Stimulated activated CD8-positive, alpha-beta memory T cell treated with anti-CD3 and anti-CD28 coated beads, Interleukin-7, amount 100 ng/mL, for 1 hour (primary cell): ENCODE measurements at regions not wholly inside any gene's neighbourhood (a gene's known extent, or its start where the extent isn't known, plus 50 kb on each side); places are given as distances from the start of the nearest gene placed in this dataset.

Experiments used
- DNase-seq, 2 donors: peaks; one replicate each; pipeline ENCODE4 v3.0.0-alpha.2; 2020; ENCODE audit warnings: low read depth in 2 of 2

DNA sequence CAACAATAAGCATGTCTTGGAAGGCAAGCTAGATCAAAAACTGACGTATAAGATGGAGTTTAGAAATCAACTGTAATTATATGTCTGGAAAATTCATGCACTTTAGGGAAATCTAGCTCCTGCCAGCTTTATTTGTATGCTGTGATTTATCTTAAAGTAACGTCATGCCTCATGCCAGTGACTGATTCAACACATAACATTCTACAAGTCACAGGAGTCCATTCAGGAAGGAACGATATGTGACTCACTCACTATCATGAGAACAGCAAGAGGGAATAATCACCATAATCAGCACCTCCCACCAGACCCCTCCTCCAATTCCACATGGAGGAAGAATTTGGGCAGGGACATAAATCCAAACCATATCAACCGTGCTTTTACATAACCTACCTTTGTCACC is 682.4 kb upstream of the ADAMTS5 start:
- no peak for DNase-seq

DNA sequence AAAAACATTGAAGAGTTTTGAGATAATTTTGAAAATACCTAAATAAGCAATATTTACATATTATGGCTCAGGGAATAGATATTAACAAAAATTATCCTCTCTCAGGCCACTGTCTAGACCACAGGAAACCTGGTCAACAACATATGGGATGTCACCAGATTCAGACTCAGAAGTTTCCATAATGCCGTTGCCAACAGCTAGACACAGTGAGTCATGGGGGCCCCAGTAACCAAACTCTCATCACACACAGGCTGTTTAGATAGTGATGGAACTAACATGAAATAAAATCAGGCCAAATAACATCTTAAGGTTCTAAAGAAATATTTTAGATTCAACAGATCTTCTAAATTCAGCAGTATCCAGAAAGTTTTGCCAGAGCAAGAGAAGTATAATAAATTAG is 681.7 kb upstream of the ADAMTS5 start:
- DNase-seq = no peak

DNA sequence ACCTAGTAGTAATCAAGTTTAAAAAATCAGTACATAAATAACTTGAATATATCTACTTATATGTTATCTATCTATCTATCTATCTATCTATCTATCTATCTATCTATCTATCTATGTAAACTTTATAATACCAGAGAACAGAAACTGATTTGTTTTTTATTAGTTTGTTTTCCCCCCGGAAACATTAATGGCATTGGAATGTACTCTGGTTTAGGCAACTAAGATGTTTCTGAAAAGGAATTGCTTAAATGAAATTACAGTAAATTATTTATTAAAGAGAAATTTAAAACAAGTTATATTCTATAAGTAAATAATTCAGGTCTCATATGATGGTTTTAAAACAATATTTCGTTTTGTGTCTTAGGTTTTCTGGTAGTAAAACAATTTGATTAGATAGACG is 681.0 kb upstream of the ADAMTS5 start:
- no peak for DNase-seq

DNA sequence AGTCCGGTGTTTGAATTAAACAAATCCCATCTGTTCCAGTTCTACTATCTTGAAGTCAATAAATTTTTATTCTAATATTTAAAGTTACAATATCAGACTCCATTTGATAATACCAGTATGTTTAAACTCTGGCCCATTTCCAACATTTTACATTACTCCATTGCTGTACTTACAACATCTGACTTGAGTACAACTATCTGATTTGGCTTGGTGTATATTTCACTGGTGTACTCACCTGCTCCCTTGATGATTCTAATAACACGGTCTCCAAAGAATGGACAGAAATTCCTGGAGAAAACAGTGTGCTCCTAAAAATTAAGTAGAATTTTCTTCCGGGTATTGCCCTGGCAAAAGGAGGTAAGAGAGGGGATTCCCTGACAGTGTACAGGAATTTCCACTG is 680.5 kb upstream of the ADAMTS5 start:
- no peak for DNase-seq

DNA sequence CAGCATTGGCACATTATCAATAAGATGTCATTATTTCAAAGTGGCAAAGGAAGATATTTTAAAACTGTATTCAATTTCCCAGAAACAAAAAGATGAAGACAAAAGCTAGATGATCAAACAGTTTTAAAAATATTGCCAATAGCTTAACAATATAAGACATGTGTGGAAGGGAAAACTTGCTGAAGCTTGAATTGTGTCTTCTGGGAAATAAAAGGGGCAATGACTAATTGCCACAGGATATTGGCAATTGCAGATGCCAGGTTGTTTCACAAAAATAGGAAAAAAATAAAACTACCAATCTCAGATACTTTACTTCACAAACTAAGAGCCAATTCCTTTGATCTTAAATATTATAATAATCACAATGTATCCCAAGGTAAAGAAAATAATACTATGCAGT is 679.8 kb upstream of the ADAMTS5 start:
- no peak for DNase-seq

DNA sequence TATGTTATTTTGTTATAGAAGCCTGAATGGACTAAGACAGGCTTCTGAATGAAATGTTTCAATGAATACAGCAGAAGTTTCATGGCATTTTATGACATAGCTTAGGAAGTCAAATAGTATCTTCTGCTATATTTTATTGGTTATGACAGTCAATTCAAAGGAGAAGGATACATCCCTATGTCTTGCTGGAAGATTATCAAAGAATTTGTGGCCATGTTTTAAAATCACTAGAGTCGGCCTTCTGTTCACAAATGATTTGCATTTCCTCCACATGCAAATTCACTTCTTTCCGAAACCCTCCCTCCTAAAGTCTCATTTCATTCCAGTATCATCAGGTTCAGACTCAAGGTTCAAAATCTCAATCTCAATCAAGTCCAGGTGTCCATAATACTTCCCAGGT is 679.2 kb upstream of the ADAMTS5 start:
- no peak for DNase-seq

DNA sequence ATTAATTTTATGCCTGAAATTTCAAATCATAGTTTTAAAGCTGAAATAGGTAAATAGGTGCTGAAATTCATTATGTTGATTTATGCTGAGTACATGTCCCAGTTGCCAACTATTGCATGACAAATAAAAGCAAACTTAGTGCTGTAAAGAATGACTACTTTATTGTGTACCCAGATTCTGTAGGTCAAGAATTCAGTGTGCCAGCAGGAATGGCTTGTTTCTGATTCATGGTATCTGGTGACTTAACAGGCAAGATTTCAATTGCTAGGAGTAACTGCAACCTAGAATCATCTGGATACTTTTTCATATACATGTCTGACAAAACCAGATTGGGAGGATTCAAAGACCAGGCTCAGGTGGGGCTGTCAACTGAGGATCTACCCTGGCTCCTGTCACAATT is 678.4 kb upstream of the ADAMTS5 start:
- DNase-seq = no peak

DNA sequence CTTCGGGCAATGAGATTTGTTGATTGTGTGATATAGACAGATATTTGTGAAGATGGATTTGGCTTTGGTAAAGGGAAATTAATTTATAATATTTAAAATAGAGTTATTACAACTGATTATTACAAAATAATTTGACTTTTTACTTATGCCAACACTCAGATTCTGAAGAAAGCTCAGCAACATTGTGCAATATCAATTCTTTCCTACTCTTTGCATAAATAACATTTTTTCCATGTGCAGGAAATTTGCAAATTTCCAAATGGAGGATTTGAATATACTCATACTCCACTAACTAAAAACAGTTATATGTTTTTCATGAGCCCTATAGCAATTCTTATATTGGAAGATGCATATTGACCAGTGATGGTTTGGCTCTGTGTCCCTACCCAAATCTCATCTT is 676.4 kb upstream of the ADAMTS5 start:
- DNase-seq = no peak

DNA sequence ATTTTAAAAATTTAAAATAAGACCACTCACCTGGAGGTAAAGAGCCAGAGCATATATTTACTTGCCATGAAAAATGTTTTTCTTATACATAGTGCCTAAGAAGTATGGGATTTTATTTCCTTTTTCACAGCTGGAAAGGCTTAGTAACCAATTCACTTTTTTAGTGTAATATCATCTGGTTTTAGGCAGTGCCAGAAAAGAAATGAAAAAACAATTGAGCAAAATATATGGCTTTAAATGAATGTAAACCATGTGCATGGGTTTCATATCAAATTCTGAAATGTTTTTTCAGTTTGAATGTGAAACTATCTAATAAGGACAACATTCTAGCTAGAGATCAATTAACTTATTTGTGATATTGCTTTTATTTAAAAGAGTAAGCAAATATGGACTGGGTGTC is 672.4 kb upstream of the ADAMTS5 start:
- DNase-seq = no peak

DNA sequence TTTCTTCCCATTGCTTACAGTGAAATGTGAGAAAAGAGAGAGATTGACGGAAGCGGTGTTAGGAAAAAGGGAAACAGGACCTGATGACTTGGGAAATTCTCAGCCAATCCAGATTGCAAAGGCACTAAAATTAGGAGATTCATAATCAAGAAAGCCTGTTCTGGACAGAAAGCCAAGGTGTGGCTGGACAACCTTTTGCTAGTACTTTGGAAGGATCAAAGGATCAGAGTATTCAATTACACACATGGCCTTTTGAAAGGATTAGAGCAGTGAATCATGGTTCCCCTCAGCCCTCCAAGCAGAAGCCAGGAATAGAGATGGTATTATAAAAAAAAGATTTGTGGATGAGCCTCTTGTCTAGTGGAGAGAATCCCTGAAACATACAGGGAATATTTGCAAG is 669.8 kb upstream of the ADAMTS5 start:
- DNase-seq = no peak

DNA sequence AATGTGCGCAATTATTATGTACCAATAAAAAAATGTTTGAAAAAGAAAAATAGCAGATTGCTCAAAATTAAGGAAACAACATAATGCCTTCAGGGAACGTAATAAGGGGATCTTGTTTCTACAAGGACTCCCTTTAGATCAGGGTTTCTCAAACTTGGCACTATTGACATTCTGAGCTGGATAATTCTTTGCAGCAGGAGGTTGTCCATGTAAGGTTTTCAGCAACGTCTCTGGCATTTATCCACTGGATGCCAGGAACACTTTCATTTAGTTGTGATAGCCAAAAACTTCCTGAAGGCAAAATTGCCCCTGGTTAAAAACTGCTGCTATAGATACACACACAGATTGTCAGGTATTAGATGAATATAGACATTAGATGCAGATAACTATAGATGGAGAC is 666.7 kb upstream of the ADAMTS5 start:
- no peak for DNase-seq

DNA sequence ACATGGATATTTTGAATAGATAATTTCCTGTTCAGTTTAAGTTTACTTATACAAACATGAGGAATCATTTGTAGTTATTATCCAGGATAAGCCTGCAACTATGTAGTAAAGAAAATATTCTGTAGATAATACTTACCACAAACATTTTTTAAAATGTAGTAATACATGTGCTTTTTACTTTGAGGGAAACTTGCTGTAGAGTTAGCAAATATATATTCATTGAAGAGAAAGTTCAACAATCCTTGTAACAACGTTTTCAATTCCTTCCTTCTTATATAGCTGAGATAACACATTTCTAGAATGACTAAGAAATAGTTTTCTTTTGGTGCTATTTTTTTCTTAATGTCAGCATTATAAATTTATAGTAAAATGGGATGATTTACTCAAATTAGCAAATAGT is 664.6 kb upstream of the ADAMTS5 start:
- no peak for DNase-seq

DNA sequence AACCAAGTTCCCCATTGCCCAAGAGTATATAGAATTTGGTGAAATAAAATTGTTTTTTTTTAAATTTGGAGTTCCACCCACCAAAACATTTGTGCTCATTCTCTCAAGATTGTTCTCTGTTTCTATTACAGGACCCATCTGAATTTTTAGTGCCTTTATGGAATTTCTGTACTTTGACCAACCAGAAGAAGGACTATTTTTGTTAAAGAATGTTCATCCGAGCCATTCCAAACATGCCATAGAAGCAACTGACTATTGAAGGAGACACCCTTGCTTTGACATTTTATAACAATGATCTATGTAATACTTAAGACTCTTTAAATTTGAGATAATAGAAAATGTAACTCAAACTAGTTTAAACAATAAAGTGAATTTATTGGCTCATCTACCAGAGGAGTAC is 655.7 kb upstream of the ADAMTS5 start:
- DNase-seq = no peak

DNA sequence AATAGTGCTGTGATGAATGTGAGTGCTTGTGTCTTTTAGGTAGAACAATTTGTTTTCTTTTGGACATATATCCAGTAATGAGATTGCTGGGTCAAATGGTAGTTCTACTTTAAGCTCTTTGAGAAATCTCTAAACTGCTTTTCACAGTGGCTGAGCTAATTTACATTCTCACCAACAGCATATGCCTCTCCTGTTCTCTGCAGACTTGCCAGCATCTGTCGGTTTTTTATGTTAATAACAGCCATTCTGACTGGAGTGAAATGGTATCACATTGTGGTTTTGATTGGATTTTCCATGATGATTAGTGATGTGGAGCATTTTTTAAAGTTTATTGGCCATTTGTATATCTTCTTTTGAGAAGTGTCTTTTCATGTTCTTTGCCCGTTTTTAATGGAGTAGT is 647.3 kb upstream of the ADAMTS5 start:
- DNase-seq = no peak

DNA sequence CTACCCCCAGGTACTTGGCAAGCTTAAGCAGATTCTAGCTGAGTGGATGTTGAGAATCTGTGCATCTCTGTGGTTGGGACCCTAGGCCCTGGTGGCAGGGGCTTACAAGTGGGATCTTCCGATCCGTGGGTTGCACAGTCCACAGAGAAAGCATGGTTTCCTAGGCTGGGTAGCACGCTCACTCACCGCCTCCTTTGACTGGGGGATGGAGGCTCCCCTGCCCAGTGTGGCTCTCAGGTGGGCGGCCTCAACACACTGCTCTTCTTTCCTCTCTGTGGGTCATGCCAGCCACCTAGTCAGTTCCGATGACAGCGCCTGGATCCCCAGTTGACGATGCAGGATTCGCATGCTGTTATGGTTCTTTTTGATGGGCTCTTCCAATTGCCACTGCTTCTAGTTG is 639.5 kb upstream of the ADAMTS5 start:
- DNase-seq = no peak

DNA sequence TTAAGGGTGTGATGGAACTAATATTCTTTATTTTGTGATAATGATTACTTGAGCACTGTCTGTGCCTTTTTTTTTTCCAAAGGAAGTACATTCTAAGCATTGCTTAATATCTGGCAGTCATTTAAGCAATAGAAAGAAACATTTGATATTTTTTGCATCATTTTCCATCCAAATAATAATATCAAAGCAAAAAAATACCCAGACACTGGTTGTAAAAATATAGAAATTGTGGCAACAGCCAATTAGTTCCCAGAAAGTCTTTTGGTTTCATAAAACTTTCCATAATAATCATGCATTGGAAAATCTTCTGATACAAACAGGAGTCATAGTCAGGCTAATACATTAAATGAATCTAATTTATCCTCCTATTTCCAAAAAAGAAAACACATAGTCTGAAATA is 629.3 kb upstream of the ADAMTS5 start:
- DNase-seq = no peak

DNA sequence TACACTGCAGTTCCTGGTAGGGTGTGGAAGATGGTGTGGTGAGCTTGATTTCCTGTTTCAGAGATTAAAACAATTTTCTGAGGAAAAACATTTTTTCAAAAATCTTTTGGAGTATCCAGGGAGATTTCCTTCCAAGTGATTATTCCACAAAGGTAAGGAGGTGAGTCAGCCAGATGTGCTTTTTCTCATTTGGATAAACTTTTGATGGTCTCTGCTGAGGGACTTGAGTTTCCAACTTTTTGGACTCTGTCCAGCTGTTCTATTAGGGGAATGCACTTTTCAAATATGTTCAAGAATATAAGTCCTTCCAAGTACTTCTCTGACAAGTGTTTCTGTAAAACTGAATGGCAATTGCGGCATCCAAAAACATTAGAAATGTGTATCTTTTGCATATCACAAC is 628.8 kb upstream of the ADAMTS5 start:
- no peak for DNase-seq

DNA sequence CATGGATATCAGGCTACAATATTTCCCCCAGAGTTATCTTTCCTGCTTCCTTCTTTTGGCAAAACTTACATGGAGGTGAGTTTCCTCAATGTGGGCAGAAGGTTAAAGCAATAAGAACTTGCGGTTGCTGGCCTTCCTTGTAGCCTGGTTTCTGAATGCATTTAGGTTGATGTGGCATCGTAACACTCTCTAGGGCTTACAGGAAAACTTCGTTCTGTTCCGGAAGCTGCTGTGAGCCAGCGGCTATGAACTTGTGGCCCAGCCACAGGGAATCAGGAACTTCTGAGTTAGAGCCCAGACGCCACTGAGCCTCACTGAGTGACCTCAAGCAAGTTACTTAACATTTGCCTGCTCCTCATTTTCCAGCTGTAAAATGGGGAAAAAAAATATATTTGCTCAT is 623.4 kb upstream of the ADAMTS5 start:
- no peak for DNase-seq

DNA sequence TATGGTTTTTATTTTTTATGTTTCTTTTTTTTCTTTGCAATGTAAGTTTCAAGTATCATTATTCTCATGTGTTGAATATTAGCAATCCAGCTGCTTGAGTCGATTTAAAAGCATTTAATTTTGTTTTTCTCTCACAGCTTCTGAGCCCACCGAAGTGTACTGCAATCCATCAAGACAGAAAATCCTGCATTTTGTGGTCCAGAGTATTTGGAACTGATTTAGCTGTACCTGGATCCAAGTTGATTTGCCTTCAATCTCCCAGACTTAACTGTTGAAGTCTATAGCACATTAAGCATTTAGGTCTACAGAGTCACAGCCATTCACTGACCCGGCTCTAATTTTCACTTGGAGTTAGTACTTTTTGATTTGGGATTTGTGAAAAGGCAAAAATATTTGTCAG is 622.9 kb upstream of the ADAMTS5 start:
- DNase-seq = no peak

DNA sequence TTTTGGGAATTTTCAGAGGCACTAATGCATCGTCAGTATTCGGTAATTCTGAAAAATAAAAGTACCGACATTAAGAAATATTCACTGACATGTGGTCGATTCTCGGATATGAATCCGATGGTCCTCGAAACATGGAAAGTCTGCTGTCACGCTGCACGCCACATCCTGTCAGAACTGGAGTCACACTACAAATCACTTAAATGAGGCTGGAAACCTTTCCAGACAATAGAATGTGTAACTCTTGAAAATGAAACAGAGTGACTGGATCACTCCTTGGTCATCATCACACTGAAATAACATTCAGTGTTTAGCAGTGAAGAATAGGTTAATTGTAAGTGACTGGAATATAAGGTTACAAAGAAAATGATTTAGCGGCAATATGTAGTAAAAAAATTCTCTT is 620.1 kb upstream of the ADAMTS5 start:
- no peak for DNase-seq

DNA sequence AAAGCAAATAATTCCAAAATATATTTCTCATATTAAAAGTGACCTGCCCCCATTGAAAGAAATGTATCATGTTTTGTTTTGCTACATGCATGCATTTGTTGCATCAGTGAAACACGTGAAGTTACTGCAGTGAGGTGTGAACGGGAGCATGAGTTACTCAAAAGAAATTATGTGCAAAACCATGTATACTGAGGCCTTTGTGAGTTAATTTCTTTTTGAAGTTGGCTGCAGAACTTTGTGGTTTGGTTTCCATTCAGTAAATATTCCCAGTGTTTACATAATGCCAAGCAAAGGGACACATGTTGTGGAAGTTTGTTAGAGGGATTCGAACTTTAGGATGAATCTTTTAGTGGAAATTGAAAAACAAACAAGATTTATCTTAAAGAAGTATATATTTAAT is 619.4 kb upstream of the ADAMTS5 start:
- no peak for DNase-seq

DNA sequence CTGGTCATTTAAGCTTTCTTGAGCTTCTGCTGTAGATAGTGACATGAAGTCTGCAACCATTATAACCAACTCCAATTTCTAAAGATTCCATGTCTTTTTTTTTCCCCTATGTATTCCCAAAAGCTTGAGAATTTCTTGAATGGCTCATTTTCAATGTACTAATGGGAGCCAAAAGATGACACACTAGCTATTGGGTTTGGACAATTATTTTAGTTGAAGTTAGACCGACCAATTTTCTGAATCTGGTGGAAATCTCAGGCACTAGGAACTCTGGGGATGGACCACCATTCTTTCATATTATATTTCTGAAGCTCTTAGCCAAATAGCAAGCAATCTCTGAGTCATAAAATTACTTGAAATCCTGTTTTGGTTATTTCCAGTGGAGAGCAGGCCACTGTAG is 617.4 kb upstream of the ADAMTS5 start:
- no peak for DNase-seq

DNA sequence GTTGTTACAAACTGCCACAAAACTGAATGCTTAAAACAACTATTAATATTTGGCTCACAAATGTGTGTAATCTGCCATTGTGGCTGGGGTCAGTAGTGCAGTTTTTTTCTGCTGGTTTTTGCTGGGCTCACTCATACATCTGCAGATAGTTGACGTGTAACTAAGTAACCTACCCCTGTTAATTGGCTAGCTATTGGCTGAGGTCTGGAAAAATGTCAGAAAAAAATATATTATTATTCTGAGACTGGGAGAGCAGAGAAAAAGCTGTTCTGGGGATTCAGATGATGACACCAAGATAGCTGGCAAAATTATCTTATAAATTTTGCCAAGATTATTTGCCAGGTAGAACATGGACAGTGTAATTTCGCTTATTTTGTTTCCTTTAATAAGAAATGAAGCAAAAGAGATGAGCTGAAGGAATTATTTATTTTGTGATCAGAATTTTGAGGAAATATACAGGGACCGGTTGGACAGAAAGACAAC is 616.1 kb upstream of the ADAMTS5 start:
- no peak for DNase-seq

DNA sequence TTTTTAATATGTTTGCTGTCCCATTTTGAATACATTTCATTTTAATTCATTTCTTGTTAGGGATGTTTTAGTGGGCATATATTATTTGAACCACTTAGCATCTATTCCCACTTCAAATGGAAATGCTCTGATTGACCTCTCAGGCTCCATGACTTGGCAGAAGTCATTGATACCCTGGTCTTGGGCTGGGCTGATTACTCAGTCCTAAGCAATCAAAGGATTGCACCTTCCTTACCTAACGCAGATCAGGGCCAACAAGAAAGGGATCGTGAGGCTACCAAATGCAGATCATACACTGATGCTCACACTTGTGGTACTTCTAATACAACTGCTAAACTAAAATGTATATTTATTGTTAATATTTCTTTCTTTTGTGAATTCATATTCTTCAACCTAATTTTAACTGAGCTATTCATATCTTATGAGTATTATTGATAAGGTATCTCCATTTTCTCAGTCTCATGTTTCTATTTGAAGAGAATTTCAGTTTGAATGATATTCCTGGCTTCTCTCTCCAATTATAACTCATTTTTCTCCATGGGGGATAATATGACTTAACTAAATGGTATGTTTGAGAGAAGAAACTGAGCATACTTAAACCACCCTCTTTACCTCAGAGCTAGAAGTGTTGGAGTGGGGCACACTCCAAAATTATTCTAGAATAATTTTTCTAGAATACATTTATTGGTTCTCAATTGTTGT is 615.5 kb upstream of the ADAMTS5 start:
- no peak for DNase-seq
